ENCODE measurements at regions not wholly inside any gene's neighbourhood (a gene's known extent, or its start where the extent isn't known, plus 50 kb on each side); places are given as distances from the start of the nearest gene placed in this dataset.

DNA sequence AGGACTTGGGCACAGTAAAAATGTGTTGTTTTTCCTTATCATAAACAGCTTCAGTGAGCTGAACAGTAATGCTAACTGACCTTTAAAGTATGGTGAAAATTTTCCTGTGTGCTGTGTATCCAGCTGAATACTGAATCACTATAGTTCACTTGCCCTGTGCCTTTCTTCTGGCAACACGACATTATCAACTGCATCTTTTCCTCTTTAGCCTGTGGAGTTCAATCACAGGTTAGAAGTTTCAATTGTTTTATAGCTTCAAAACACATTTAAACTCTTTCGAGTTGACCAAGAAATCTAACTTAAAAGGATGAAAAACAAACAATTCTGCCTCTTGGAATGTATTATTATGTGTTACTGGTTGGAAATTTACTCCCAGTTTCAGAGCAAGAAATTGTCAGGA is 1120.7 kb upstream of the ALCAM start:
- TF ChIP-seq, protein P1, sequence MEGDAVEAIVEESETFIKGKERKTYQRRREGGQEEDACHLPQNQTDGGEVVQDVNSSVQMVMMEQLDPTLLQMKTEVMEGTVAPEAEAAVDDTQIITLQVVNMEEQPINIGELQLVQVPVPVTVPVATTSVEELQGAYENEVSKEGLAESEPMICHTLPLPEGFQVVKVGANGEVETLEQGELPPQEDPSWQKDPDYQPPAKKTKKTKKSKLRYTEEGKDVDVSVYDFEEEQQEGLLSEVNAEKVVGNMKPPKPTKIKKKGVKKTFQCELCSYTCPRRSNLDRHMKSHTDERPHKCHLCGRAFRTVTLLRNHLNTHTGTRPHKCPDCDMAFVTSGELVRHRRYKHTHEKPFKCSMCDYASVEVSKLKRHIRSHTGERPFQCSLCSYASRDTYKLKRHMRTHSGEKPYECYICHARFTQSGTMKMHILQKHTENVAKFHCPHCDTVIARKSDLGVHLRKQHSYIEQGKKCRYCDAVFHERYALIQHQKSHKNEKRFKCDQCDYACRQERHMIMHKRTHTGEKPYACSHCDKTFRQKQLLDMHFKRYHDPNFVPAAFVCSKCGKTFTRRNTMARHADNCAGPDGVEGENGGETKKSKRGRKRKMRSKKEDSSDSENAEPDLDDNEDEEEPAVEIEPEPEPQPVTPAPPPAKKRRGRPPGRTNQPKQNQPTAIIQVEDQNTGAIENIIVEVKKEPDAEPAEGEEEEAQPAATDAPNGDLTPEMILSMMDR (IDR thresholded peaks at IDR 0.05), result no peak
- TF ChIP-seq POLR2A (IDR thresholded peaks at IDR 0.05), result no peak
